ENCODE measurements at regions not wholly inside any gene's neighbourhood (a gene's known extent, or its start where the extent isn't known, plus 50 kb on each side); places are given as distances from the start of the nearest gene placed in this dataset.

DNA sequence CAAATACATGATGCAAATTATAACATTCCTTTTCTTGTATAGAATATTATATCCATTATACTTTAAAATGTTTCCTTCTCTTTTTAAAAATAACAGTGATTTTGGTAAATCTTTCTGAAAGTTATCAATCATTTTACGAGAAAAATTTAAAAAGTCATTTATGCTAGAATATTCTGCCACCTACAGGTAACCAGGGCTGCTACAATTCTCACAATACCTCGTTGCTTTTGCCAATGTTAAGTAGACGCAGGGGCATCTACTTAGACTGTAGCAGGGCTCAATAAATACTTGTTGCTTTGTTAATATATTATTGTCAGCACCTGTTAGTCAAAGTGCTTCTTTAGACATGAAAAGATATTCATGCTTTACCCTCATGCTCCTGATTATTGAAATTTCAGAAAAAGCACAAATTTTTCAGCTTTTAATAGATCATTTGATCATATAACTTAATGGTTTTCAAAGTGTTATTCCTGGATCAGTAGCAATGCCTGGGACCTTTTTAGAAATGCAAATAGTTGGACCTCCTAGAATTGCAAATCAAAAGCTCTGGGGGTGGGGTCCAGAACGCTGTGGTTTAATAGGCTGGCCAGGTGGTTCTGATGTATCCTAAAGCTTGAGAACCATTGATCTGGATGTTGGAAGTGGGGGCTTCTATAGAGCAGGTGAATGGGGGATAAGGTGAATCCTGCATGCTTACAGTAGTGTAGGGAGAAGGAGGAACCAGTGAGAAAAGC, 223.6 kb upstream of the PDZRN3 start:
- H3K9me3 ChIP-seq (replicated peaks; ENCODE audit: control insufficient read depth, insufficient read depth, low read length): no peaks in the 10 kb centered on the region
- no peaks in the 10 kb centered on the region for H3K79me2 ChIP-seq (ENCODE audit: control insufficient read depth, insufficient read depth, low read length)
- H3K4me1 ChIP-seq (ENCODE audit: control insufficient read depth, insufficient read depth, low read length): no peaks in the 10 kb centered on the region
- 0 out of 3 replicates have a peak, but pooled peaks have one; percentile 36 for ATAC-seq
- CTCF ChIA-PET: interaction anchor here (0.6 to 1.9 kb wide), 6 partner anchors 11 to 1050 kb away, joined by 3 to 9 read pairs (median 4); no protein-coding TSS in a partner anchor
- intact Hi-C loops (cut with micrococcal nuclease; ENCODE audit: unreplicated experiment): loop anchor here (1.0 kb wide), 1 partner anchor 340 kb away; no protein-coding TSS in a partner anchor
- RAD21 ChIA-PET (ENCODE audit: unreplicated experiment): interaction anchor here (1.1 kb wide), 1 partner anchor 336 kb away, joined by 3 read pairs; no protein-coding TSS in a partner anchor
- no peak overlapping the region for H3K9ac ChIP-seq (ENCODE audit: control insufficient read depth, insufficient read depth, low read length)
- DNase-seq (ENCODE audit: low read depth, low spot score): no peak
- BruUV-seq (replicated peaks): no TSS peak
- no peaks in the 10 kb centered on the region for H3K36me3 ChIP-seq (ENCODE audit: control insufficient read depth in 2 of 2, insufficient read depth in 2 of 2, low read length in 1 of 2)
- H2AFZ ChIP-seq (ENCODE audit: control insufficient read depth, low read depth, low read length): no peak overlapping the region
- no peak overlapping the region for H3K4me3 ChIP-seq
- FAIRE-seq: no peak
- 0% methylated on average over 4 of the region's 4 CpGs for WGBS (ENCODE audit: insufficient coverage, insufficient replicate concordance, low lambda C conversion rate, missing lambda C conversion rate)
- in situ Hi-C loops (cut with MboI): no loop called here
- H3K4me2 ChIP-seq (ENCODE audit: control insufficient read depth, insufficient read depth): no peak overlapping the region
- TF ChIP-seq HSF1 (IDR thresholded peaks at IDR 0.05; ENCODE audit: low read depth, low read length): no peak
- no peak for TF ChIP-seq KAT2A (conservative IDR thresholded peaks at IDR 0.05; ENCODE audit: control insufficient read depth, low read depth, low read length)
- TF ChIP-seq SREBF1 (IDR thresholded peaks at IDR 0.05; ENCODE audit: low read length): no peak
- TF ChIP-seq RAD21 (IDR thresholded peaks at IDR 0.05; ENCODE audit: insufficient read depth, low read depth, low read length): peak; percentile 49
- TF ChIP-seq PAX5 (IDR thresholded peaks at IDR 0.05; ENCODE audit: borderline replicate concordance, low read depth, low read length): no peak
- no peak for TF ChIP-seq MEF2A (IDR thresholded peaks at IDR 0.05; ENCODE audit: insufficient read depth, low read depth, low read length)
- peak; percentile 30 to 44 (median 35); a peak in 4 of 6 replicates for TF ChIP-seq CTCF (IDR thresholded peaks at IDR 0.05 in 2 of 3, conservative IDR thresholded peaks at IDR 0.05 in 1 of 3; ENCODE audit: control insufficient read depth in 2 of 3, extremely low read depth in 1 of 3, insufficient read depth in 1 of 3, low read depth in 3 of 3, low read length in 3 of 3)
- no peak for TF ChIP-seq JUNB (IDR thresholded peaks at IDR 0.05)
- no peak for TF ChIP-seq POLR2A (IDR thresholded peaks at IDR 0.05; ENCODE audit: low read depth, low read length)
- TF ChIP-seq POLR2AphosphoS2 (IDR thresholded peaks at IDR 0.05; ENCODE audit: low read depth, low read length): no peak
- no peak for TF ChIP-seq CEBPZ (IDR thresholded peaks at IDR 0.05; ENCODE audit: low read depth, low read length)
- TF ChIP-seq HCFC1 (IDR thresholded peaks at IDR 0.05; ENCODE audit: low read length): no peak
- no peak for TF ChIP-seq SMAD1 (IDR thresholded peaks at IDR 0.05; ENCODE audit: low read depth, partially characterized antibody)
- H4K20me1 ChIP-seq (ENCODE audit: control insufficient read depth, insufficient read depth): no peaks in the 10 kb centered on the region
- SMC1A ChIA-PET (ENCODE audit: uncharacterized antibody, unreplicated experiment): interaction anchor here (0.9 to 1.3 kb wide), 3 partner anchors 11 to 340 kb away, joined by 3 to 8 read pairs (median 3); no protein-coding TSS in a partner anchor
- H3K27ac ChIP-seq (ENCODE audit: control insufficient read depth, insufficient read depth): no peak overlapping the region
- H3K27me3 ChIP-seq (replicated peaks in 1 of 2; ENCODE audit: control insufficient read depth in 2 of 2, insufficient read depth in 2 of 2, low read length in 1 of 2): no peaks in the 10 kb centered on the region
- POLR2A ChIA-PET: no interaction called here

Measured in GM12878 (cell line).